ENCODE measurements at regions not wholly inside any gene's neighbourhood (a gene's known extent, or its start where the extent isn't known, plus 50 kb on each side); places are given as distances from the start of the nearest gene placed in this dataset.

DNA sequence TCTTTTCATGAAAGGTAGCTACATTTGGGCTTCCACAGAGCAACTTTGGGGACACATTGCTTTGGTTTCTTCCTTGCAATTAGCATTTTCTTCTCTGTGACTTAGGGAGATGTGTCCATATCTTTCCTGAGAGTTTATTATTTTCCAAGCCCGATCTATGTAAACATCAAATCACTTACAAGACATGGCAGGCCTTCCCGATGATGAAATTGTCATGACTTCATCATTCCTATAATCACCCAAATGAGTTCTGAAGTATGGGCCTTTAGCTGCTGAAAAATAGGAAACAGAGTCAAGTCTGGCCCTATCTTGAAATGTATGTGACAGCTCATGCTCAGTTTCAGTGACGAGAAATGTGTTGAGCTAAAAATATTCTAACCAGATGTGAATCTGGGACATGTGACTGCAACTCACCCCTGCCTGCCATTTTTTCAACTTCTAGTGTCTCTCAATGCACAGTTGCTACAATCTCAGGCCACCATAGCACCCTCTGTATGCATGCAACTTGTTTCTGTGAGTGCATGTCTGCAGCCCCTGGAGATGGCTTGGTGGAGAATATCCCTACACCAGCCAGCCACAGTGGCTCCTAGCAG, 199.6 kb upstream of the MAF start:
- DNase-seq (ENCODE audit: low spot score in 2 of 2): no peak
- TF ChIP-seq POLR2A (IDR thresholded peaks at IDR 0.05) (no peak), EP300 (IDR thresholded peaks at IDR 0.05) (no peak)
- TF ChIP-seq, protein P1, sequence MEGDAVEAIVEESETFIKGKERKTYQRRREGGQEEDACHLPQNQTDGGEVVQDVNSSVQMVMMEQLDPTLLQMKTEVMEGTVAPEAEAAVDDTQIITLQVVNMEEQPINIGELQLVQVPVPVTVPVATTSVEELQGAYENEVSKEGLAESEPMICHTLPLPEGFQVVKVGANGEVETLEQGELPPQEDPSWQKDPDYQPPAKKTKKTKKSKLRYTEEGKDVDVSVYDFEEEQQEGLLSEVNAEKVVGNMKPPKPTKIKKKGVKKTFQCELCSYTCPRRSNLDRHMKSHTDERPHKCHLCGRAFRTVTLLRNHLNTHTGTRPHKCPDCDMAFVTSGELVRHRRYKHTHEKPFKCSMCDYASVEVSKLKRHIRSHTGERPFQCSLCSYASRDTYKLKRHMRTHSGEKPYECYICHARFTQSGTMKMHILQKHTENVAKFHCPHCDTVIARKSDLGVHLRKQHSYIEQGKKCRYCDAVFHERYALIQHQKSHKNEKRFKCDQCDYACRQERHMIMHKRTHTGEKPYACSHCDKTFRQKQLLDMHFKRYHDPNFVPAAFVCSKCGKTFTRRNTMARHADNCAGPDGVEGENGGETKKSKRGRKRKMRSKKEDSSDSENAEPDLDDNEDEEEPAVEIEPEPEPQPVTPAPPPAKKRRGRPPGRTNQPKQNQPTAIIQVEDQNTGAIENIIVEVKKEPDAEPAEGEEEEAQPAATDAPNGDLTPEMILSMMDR (IDR thresholded peaks at IDR 0.05): no peak
- WGBS, 2 donors: 68 to 89% methylated on average over 3 of the region's 3 CpGs
- Histone ChIP-seq H3K36me3 (no peaks in the 10 kb centered on the region), H3K27ac (no peak overlapping the region), H3K9me3 (no peaks in the 10 kb centered on the region), H3K4me3 (no peak overlapping the region), H3K4me1 (no peaks in the 10 kb centered on the region), H3K27me3 (no peaks in the 10 kb centered on the region)

DNA sequence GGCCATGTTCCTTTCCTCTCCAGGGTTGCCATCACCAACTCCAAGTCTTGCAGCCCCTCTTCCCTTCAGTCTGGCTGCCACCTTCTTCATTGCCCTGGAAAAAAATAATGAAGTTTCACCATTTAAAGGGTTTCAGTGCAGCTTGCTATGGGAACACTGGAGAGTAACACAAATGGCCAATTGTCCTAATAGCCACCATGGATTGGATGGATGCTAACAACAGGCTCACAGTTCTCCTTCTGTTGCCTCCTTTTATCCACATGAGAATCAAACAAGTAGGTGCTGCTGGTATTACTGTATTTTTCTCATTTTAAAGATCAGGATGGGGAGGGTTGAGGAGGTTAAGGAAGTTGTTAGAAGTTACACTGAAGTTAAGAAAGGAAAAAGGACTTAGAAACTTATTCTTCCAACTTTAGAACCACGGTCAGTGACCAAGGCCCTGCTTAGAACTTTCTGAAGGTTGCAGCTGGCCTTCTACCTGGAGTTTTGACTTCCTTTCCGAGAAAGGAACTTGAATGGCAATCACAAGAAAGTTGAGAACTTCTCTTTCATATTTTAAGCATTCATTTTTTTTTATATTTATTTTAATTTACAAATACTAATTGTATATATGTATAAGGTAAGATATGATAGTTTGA, 198.0 kb upstream of the MAF start:
- Histone ChIP-seq H3K4me3 (no peak overlapping the region), H3K27me3 (no peaks in the 10 kb centered on the region), H3K4me1 (no peaks in the 10 kb centered on the region), H3K36me3 (no peaks in the 10 kb centered on the region), H3K9me3 (no peaks in the 10 kb centered on the region), H3K27ac (no peak overlapping the region)
- DNase-seq (ENCODE audit: low spot score in 2 of 2): no peak
- TF ChIP-seq POLR2A (IDR thresholded peaks at IDR 0.05) (no peak), EP300 (IDR thresholded peaks at IDR 0.05) (no peak)
- TF ChIP-seq, protein P1 (IDR thresholded peaks at IDR 0.05): no peak
- WGBS, 2 donors: 90 to 92% methylated on average over 2 of the region's 2 CpGs

DNA sequence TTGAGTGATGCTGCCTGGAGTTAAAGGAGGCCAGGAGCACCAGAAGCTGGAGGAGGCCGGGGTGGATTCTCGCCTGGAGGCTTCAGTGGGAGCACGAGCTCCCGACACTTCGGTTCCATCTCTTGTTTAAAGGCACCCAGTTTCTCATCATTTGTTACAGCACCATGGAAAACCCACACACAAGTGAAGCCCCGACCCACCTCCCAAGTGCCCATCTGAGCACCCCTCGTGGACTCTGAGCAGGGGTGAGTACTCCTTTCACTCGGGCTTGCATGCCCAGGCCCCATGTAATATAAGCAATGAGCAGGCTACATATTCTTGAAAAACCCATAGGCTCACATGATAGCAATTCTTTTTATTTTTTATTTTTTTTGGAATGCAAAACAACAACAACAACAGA, 196.9 kb upstream of the MAF start:
- Histone ChIP-seq H3K4me1 (no peaks in the 10 kb centered on the region), H3K27me3 (no peaks in the 10 kb centered on the region), H3K9me3 (no peaks in the 10 kb centered on the region), H3K36me3 (no peaks in the 10 kb centered on the region), H3K27ac (no peak overlapping the region), H3K4me3 (no peak overlapping the region)
- 94 to 98% methylated on average over 8 of the region's 8 CpGs for WGBS, 2 donors
- TF ChIP-seq EP300 (IDR thresholded peaks at IDR 0.05) (no peak), POLR2A (IDR thresholded peaks at IDR 0.05) (no peak)
- TF ChIP-seq, protein P1 (IDR thresholded peaks at IDR 0.05): no peak
- DNase-seq (ENCODE audit: low spot score in 2 of 2): no peak

DNA sequence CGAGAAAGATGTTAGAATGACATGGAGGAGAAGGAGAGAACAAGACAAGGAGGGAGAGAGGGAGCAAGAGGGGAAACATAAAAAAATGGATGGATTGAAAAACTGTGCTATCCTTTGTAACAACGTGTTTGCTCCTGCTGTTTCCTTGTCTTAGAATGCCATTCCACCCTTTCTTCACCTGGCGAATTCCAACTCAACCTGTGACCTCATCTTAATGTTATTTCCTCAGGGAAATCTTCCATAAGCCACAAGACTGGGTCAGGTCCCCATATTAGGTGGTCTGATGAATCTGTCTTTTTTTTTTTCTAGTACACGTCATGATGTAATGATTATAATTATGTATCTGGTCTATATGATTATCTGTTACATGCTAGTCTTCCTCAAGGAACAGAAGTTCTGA, 195.0 kb upstream of the MAF start:
- no peaks in the 10 kb centered on the region for H3K36me3 ChIP-seq
- H3K27ac ChIP-seq: no peak overlapping the region
- WGBS, 2 donors: 87 to 93% methylated on average over 4 of the region's 4 CpGs
- no peaks in the 10 kb centered on the region for H3K4me1 ChIP-seq
- H3K4me3 ChIP-seq: no peak overlapping the region
- no peaks in the 10 kb centered on the region for H3K9me3 ChIP-seq
- TF ChIP-seq EP300 (IDR thresholded peaks at IDR 0.05): no peak
- TF ChIP-seq POLR2A (IDR thresholded peaks at IDR 0.05): no peak
- TF ChIP-seq, protein P1 (IDR thresholded peaks at IDR 0.05): no peak
- DNase-seq (ENCODE audit: low spot score in 2 of 2): no peak
- H3K27me3 ChIP-seq: no peaks in the 10 kb centered on the region

DNA sequence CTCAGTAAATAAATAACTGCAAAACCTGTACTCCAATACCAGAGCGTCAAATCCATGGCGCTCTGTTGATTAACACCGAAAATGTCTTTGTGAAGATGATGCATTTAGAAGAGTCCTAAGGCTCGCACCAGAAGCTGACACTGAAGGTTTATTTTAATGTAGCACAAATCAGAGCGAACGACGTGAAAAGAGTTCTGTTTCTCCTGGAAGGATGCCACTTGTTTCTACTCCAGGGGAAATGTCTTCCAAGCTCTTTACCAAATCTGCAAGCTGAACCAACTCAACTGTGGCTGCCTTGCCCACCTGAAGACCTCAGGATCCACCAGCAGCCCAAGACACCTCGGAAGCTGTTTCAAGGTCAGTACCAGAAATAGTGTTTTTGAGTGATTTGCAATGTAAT, 194.4 kb upstream of the MAF start:
- WGBS, 2 donors: 69 to 71% methylated on average over 8 of the region's 8 CpGs
- Histone ChIP-seq H3K27me3 (no peaks in the 10 kb centered on the region), H3K9me3 (no peaks in the 10 kb centered on the region), H3K4me1 (peaks cover 0 to 4% (median 0%) of the 10 kb centered on the region in 4 donors), H3K36me3 (no peaks in the 10 kb centered on the region), H3K27ac (no peak overlapping the region), H3K4me3 (no peak overlapping the region)
- no peak for DNase-seq (ENCODE audit: low spot score in 2 of 2)
- TF ChIP-seq EP300 (IDR thresholded peaks at IDR 0.05): no peak
- TF ChIP-seq, protein P1 (IDR thresholded peaks at IDR 0.05): no peak
- TF ChIP-seq POLR2A (IDR thresholded peaks at IDR 0.05): no peak
